Ascending aorta (tissue), 2 donors: ENCODE measurements at regions not wholly inside any gene's neighbourhood (a gene's known extent, or its start where the extent isn't known, plus 50 kb on each side); places are given as distances from the start of the nearest gene placed in this dataset.

Experiments used
- DNase-seq, 2 donors: peaks; one replicate each; pipeline ENCODE4 v3.0.0-alpha.2; 2019; ENCODE audit warnings: low spot score in 2 of 2
- H3K27ac ChIP-seq, 2 donors: fragments of 200-600 bp; sonication (generic); one replicate each; pipeline ENCODE4 v1.5.1; 2016 to 2017; ENCODE audit warnings: mild to moderate bottlenecking in 1 of 2
- H3K27me3 ChIP-seq: fragments of 200-600 bp; sonication (generic); one replicate; pipeline ENCODE4 v1.5.1; 2017
- H3K36me3 ChIP-seq, 2 donors: fragments of 200-600 bp; sonication (generic); one replicate each; pipeline ENCODE4 v1.5.1; 2016
- H3K4me1 ChIP-seq, 2 donors: fragments of 200-600 bp; sonication (generic); one replicate each; pipeline ENCODE4 v1.5.1; 2016 to 2017; ENCODE audit warnings: mild to moderate bottlenecking in 1 of 2
- H3K4me3 ChIP-seq, 2 donors: fragments of 200-600 bp; sonication (generic); one replicate each; pipeline ENCODE4 v1.5.1; 2016 to 2017; ENCODE audit warnings: mild to moderate bottlenecking in 1 of 2
- H3K9me3 ChIP-seq, 2 donors: fragments of 200-600 bp; sonication (generic); one replicate each; pipeline ENCODE4 v1.5.1; 2016
- CTCF ChIP-seq, 3 experiments: fragments of 200-600 bp in 2 of 3; fragments of 450-650 bp in 1 of 3; sonication (generic) in 2 of 3; IDR thresholded peaks; one replicate each; pipeline ENCODE4 v1.5.1; 2016 to 2019; ENCODE audit warnings: antibody characterized with exemption in 3 of 3, mild to moderate bottlenecking in 1 of 3, moderate library complexity in 1 of 3
- intact Hi-C: fragments of 100-400 bp; cut with DNase I; formaldehyde crosslinking; loops from one replicate; pipeline ENCODE4 v1.15.1; 2023

DNA sequence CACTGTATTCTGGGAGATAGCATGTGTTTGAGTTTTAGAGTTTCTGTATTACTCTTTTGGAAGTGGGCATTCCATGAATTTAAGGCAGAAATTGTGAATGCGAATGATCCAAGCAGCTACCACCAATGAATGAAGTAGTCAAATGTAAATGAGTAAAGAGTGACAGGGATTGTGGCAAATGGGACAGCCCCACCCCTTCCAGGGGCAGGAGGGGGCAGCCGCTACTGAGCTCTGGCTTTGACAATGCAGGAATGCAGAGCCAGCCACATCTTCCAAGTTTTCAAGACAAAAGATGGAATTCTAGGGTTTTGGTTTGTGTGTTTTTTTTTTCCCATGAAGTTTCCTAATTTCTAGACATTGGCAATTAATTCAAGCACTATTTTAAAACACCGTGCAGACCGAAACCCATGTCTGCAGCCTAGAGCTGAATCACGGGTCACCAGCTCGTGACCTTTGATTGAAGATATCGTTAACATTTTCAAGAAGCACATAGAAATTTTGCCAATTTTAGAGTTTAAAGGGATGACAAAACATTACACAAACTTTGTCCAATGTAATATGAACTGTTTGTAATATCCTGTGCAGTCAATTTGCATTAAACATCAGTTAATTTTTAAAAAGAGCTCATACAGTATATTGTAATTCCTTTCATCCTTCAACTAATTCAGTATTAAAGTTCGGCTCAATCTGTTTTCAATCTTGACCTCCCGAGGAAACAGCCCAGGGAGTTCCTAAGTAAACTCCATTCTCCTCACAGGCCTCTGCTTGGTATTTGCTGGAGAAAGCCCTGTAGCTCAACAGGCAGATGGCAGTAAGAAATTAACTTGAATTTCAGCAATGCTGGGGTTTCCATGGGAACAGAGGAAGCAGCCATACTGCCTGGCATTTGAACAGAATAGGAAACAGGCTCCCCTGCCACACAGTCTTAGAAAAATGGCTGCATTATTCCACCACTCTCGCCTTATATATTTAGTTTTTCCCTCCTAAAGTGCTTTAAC, 83.4 kb downstream of the UCHL1 start:
- Histone ChIP-seq H3K9me3 (no peaks in the 10 kb centered on the region), H3K36me3 (no peaks in the 10 kb centered on the region), H3K4me1 (peaks cover 0 to 7% of the 10 kb centered on the region in 2 donors), H3K27ac (no peak overlapping the region), H3K4me3 (no peak overlapping the region), H3K27me3 (no peaks in the 10 kb centered on the region)
- DNase-seq, result peak in 1 of 2 donors; percentile 70
- intact Hi-C loops, result loop anchor here (1.0 kb wide), 2 partner anchors 304 to 321 kb away; no protein-coding TSS in a partner anchor
- TF ChIP-seq CTCF (IDR thresholded peaks at IDR 0.05), result peak; percentile 20 to 64 (median 42)

GRCh38 chr4:41346306-41347061, 89.8 kb downstream of the UCHL1 start:
- Histone ChIP-seq H3K27ac (no peak overlapping the region), H3K9me3 (no peaks in the 10 kb centered on the region), H3K36me3 (no peaks in the 10 kb centered on the region), H3K27me3 (no peaks in the 10 kb centered on the region), H3K4me1 (no peaks in the 10 kb centered on the region), H3K4me3 (no peak overlapping the region)
- no peak for TF ChIP-seq CTCF (IDR thresholded peaks at IDR 0.05)
- intact Hi-C loops, result no loop called here
- DNase-seq, result no peak

GRCh38 chr4:41349021-41349420, 92.3 kb downstream of the UCHL1 start:
- no peak overlapping the region for H3K27ac ChIP-seq
- H3K4me3 ChIP-seq, result no peak overlapping the region
- TF ChIP-seq CTCF (IDR thresholded peaks at IDR 0.05), result no peak
- H3K36me3 ChIP-seq, result no peaks in the 10 kb centered on the region
- H3K27me3 ChIP-seq, result no peaks in the 10 kb centered on the region
- H3K9me3 ChIP-seq, result no peaks in the 10 kb centered on the region
- no peaks in the 10 kb centered on the region for H3K4me1 ChIP-seq
- DNase-seq, result no peak
- intact Hi-C loops, result no loop called here

- no peaks in the 10 kb centered on the region for H3K9me3 ChIP-seq
- H3K36me3 ChIP-seq, result no peaks in the 10 kb centered on the region
- peak in 1 of 3 experiments; percentile 25 for TF ChIP-seq CTCF (IDR thresholded peaks at IDR 0.05)
- peak in 1 of 2 donors; percentile 72 for DNase-seq
- peak overlapping the region in 1 of 2 donors; percentile 88 for H3K4me3 ChIP-seq
- H3K27me3 ChIP-seq, result no peaks in the 10 kb centered on the region
- intact Hi-C loops, result loop anchor here (5.0 kb wide), 1 partner anchor 77 kb away; no protein-coding TSS in a partner anchor
- peak overlapping the region; percentile 91 to 96 for H3K27ac ChIP-seq
- peaks cover 12 to 20% of the 10 kb centered on the region in 2 donors for H3K4me1 ChIP-seq
Measured at GRCh38 chr4:41358647-41359421, 102.1 kb downstream of the UCHL1 start.

GRCh38 chr4:41359422-41359775, 102.7 kb downstream of the UCHL1 start:
- no peak for DNase-seq
- peak overlapping the region in 1 of 2 donors; percentile 88 for H3K4me3 ChIP-seq
- intact Hi-C loops, result loop anchor here (5.0 kb wide), 1 partner anchor 77 kb away; no protein-coding TSS in a partner anchor
- H3K36me3 ChIP-seq, result no peaks in the 10 kb centered on the region
- no peaks in the 10 kb centered on the region for H3K9me3 ChIP-seq
- H3K27ac ChIP-seq, result peak overlapping the region; percentile 91 to 96
- TF ChIP-seq CTCF (IDR thresholded peaks at IDR 0.05), result no peak
- H3K4me1 ChIP-seq, result peaks cover 12 to 23% of the 10 kb centered on the region in 2 donors
- no peaks in the 10 kb centered on the region for H3K27me3 ChIP-seq
